GM12891 (cell line): ENCODE measurements at regions not wholly inside any gene's neighbourhood (a gene's known extent, or its start where the extent isn't known, plus 50 kb on each side); places are given as distances from the start of the nearest gene placed in this dataset.

Experiments used
- PAX5 ChIP-seq: IDR thresholded peaks from 2 replicates; pipeline ENCODE4 v1.6.1; 2011; ENCODE audit warnings: low read length, moderate library complexity, mild to moderate bottlenecking; ENCODE audit not compliant: insufficient read depth, severe bottlenecking
- POLR2A ChIP-seq: IDR thresholded peaks from 2 replicates; pipeline ENCODE4 v1.6.1; 2011; ENCODE audit warnings: low read depth, low read length, control low read depth
- POLR2AphosphoS5 ChIP-seq: IDR thresholded peaks from 2 replicates; pipeline ENCODE4 v1.6.1; 2011; ENCODE audit warnings: low read depth, low read length, control low read depth
- POU2F2 ChIP-seq: IDR thresholded peaks from 2 replicates; pipeline ENCODE4 v1.6.1; 2011; ENCODE audit warnings: low read depth, mild to moderate bottlenecking, control low read depth, low read length, moderate library complexity
- SPI1 ChIP-seq: IDR thresholded peaks from 2 replicates; pipeline ENCODE4 v1.6.1; 2011; ENCODE audit warnings: low read depth, low read length, control low read depth
- TAF1 ChIP-seq: IDR thresholded peaks from 2 replicates; pipeline ENCODE4 v1.6.1; 2011; ENCODE audit warnings: low read depth, low read length, control low read depth

- TF ChIP-seq POLR2AphosphoS5 (no peak), POLR2A (no peak), TAF1 (no peak), SPI1 (no peak), POU2F2 (no peak), PAX5 (no peak)
Observed at GRCh38 chr6:90650041-90650940, 63.4 kb upstream of the MAP3K7 start.
